ENCODE measurements at regions not wholly inside any gene's neighbourhood (a gene's known extent, or its start where the extent isn't known, plus 50 kb on each side); places are given as distances from the start of the nearest gene placed in this dataset.

DNA sequence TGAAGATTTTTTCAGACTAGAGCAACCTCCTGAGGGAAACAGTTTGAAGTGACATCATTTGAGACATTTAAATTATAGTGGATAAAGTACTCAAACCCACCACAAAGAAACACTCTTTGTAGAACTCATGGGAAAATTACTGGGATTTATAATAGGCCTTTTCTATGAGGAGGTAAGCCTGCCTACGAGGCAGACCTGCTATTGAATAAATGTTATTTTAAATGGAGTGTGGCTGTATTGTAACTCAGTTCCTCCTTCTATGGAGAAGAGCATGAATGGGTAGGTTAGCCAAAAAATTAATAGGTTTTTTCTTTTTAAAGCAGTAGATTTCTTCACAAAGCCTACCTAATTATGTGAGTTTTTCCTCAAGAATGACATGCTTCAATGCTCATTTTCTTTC, 63.7 kb upstream of the PLEKHA5 start:
- no peak for TF ChIP-seq POLR2A (IDR thresholded peaks at IDR 0.05; ENCODE audit: low read length)
- no peak for TF ChIP-seq JUN (IDR thresholded peaks at IDR 0.05)
- TF ChIP-seq ZNF302 (CRISPR knock-in tag; IDR thresholded peaks at IDR 0.05): no peak
- TF ChIP-seq, protein P1, sequence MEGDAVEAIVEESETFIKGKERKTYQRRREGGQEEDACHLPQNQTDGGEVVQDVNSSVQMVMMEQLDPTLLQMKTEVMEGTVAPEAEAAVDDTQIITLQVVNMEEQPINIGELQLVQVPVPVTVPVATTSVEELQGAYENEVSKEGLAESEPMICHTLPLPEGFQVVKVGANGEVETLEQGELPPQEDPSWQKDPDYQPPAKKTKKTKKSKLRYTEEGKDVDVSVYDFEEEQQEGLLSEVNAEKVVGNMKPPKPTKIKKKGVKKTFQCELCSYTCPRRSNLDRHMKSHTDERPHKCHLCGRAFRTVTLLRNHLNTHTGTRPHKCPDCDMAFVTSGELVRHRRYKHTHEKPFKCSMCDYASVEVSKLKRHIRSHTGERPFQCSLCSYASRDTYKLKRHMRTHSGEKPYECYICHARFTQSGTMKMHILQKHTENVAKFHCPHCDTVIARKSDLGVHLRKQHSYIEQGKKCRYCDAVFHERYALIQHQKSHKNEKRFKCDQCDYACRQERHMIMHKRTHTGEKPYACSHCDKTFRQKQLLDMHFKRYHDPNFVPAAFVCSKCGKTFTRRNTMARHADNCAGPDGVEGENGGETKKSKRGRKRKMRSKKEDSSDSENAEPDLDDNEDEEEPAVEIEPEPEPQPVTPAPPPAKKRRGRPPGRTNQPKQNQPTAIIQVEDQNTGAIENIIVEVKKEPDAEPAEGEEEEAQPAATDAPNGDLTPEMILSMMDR (IDR thresholded peaks at IDR 0.05): no peak

All from A549 (cell line).